NCI-H1436 treated with DMSO at 0.1 percent for 48 hours (cell line): ENCODE measurements at regions not wholly inside any gene's neighbourhood (a gene's known extent, or its start where the extent isn't known, plus 50 kb on each side); places are given as distances from the start of the nearest gene placed in this dataset.

ENCODE experiments used
- DNase-seq: peaks from one replicate; lab custom pipeline; 2025; lab: John Stamatoyannopoulos, UW

DNA sequence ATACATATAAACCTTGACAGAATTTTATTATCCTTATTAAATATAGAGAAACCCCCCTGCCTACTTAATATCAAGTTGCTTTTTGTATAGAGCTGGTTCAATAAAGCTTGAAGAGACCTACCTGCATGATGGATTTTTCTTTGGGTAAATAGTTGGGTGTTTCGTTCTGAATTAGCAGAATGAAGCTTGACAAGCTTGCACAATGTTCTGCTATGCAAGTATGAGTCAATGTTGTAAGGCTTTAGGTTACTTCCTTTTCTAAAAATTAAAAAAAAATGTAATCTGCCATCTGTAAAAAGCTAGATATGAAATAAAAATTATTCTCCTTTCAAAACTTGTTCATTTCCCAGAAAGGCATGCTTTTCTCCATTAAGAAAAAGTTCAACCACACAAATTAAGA is 1662.6 kb upstream of the SEL1L start:
- no peak for DNase-seq

DNA sequence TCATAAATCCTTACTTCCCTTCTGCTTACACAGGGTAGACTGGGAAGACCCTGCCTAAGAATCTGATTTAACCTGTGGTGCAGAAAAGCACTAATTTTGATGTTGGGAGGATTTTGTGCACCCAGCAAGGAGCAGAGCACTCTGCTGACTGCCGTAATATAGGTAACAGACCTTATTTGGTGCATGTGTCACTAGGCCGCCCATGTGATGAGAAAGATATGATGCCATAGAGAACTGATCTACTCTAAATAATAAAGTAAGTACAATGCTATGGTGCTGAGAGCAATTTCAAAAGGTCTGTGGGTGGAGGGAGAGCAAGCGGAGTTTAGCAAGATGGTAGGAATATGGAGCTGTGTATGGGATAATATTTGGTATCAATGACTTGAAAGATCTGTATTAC is 1663.6 kb upstream of the SEL1L start:
- no peak for DNase-seq

DNA sequence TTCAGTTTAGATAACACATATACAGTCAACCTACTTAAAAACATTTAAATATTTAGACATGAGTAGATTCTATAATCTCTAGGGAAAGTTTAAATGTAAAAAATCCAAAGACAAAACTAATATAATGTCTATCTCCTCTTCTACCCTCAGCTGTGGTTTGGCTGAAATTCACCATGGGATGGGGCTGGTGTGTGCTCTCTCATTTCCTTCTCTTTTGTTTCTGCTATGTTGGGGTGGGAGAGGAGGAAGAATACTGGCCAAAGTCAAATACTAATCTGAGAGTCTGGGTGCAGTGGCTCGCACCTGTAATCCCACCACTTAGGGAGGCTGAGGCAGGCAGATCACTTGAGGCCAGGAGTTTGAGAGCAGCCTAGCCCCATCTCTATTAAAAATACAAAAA is 1673.9 kb upstream of the SEL1L start:
- no peak for DNase-seq

DNA sequence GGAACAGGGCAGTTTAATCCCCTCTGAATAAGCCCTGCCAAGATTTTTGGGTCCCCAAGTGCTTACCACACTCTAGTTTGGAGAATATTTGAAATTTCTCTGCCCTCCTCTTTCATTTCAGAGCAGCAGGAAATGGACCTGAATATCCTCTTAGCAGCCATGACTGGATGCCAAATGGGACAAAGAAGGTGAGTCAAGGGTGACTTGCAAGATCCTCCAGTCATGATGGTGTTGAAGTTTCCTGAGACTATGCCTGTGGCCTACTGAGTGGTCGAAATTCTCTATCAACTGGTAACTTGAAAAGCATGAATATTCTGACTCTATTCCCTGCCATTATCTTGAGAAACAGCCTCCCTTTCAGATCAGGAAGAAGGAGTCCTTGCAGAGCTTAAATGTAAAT is 1674.7 kb upstream of the SEL1L start:
- DNase-seq: no peak

DNA sequence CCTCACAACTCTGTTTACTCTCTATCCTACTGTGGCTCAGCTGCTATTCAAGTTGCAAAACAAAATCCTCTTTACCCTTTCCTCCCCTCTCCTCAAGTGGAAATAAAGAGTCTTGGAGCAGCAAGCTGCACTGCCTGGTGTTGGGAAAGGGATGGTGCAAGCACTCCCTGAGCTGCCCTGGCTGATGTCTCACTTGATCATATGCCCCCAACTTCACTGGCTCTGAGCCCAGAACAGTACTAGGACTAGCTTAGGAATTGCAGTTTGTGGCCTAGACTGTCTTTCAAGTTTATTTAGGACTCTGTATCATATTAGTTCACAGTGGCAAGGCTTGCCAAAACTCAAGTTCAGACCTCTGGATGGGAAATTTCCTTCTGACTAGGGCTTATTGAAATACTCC is 1683.8 kb upstream of the SEL1L start:
- DNase-seq: no peak

DNA sequence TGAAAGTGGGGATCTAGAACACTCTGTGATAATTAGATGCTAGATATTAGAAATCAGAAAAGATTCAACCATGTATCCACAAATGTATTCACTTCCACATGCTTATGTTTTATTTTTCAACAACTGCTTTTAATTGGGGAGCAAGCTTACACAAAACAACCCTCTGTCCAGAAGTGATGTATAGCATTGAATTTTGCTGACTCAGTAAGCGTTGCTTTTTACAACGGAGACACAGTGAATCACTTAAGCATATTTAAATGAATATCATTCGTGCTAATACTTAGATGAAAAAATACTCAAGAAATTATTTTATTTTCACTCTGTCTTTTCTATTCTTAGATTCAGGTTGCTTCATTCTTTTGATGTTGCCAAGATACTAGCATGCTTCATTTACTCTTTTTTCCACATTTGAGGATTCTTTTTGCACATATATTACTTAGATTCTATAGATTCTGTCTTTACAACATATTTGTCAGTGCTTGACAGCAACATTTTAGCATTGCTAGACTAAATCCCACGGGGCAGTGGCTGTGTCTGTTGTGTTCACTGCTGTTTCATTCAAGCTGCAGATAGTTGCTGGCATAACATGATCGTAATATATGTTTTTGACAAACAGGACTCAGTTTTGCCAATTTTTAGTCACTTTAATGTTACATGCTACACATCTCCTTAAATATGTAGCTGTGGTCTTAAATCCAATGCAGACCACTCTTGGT is 1714.4 kb upstream of the SEL1L start:
- no peak for DNase-seq

DNA sequence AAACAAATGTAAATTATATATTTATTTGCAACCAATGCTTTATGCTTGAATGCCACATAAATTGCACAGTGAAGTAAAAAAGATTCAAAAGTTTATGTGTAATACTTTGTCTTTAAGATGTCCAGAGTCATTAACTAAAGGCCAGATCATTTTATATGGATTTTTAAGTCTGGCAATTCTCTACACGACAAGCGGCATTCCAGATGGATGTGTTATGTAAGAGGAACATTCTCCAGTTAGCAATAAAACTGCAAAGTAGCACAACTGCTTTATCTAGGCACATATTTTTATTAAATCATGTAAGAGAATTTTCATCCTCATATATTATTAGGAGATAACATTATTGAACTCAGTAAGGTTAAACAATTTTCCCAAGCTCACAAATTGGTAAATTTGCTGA is 1717.7 kb upstream of the SEL1L start:
- no peak for DNase-seq

DNA sequence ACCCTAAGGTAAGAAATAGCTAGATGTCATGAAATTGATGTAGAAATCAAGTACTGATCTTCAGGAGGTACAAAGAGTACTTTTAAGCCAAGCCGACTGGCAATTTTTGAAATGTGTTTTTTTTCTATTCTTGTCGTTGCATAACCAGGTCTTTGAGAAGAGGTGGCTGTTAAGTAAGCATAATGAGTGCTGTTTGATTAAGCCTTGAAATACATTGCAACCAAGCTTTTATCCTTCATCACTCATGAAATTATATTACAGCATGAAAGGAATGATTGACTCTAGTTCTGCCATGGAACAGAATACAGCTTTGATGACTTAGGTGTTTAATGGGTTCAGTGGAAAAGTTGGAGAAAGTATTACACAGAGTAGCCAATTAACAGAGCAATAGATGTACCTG is 1720.2 kb upstream of the SEL1L start:
- DNase-seq: no peak

DNA sequence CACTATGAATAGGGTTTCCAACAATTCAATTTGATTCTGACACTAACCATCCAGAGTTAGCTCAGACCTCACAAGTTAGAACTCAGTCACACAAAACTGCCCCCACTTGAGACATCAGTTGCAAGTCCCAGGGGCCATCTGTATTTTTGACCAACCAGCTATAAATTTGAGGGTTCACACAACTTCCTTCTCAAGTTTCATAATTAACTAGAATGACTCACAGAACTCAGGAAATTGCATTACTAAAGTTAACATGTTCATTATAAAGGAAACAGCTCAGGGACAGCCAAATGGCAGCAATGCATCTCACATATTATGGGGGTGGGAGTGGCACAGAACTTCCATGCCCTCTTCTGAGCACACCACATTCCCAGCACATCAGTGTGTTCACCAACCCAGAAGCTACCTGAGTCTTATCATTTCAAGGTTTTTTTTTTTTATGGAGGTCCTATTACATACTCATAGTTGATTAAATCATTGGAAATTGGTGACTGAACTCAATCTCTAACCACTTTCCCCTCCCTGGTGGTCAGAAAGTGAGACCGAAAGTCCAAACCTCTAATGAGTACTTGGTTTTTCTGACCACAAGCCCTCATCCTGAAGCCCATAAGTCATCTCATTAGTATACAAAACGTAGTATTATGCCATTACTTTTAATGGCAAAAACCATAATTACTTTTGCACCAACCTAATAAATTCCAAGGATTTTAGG is 1721.5 kb upstream of the SEL1L start:
- no peak for DNase-seq

DNA sequence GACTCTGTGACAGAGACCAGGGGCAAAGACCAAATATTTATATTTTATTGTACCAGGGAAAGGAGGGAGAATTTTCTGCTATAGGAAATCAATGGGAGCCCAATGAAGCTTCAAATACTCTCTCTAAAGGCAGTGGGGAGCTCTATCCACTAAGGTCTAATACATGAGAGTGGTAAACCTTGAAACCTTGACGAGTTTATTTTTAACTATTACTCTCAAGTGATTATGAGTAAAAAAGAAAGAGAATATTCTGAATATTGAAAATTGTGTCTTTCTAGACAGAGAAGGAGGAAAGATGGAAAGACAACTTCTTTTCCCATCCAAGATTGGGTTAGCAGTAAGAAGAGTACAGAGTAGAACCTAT is 1722.1 kb upstream of the SEL1L start:
- no peak for DNase-seq

DNA sequence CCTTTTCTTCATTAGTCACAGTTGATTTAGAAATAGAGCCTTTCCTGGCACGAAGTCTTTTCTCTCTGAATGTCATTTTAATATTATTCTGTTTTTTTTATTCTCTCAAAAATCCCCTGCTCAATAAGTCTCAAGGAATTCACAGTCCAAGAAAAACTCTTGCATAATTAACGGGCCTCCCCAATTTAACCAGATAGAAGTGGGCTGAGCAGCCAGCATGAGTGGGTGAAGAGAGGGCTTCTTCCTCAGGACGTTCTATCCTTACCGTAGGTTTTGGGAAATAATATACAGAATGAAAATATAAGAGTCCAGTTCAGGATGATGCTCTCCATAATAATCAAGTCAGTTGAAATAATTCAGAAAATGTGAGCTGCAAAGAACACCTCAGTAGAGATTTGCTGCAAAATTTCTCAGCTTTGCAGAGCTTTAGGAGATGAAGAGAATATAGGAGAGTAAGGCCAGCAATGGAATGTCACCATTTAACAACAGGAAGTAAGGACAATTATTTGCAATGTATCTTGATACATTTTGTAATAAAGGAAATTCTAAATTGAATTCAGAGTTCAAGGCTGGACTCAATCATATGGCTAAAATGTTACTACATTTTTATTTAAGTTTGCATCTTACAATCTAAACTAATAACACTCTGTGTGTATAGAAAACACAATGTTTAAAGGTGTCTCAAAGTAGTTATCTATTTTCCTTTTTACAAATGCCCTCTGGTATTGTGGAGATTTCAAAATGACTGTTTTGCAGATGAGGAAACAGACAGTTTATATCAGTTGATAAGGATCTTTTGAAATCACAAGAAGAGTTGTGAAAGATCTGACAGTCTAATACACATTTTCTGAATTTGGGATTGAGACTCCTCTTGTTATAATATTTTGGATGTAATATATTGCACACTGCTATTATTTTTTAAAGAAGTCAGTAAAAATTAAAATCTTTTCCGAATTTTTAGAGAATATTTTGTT is 1724.1 kb upstream of the SEL1L start:
- DNase-seq: no peak

DNA sequence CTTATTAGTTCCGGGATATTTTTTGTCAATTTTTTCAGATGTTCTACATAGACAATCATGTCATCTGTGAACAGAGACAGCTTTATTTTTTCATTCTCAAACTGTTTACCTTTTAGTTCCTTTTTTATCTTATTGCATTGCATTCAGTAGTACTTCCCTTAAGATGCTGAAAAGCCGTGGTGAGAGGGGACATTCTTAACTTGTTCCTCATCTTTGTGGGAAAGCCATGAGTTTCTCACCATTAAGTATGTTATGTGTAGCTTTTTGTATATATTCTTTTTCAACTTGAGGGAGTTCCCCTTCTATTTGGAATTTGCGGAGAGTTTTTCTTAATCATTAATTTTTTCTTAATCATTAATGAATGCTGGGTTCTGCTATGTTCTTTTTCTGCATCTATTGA is 1727.1 kb upstream of the SEL1L start:
- no peak for DNase-seq

DNA sequence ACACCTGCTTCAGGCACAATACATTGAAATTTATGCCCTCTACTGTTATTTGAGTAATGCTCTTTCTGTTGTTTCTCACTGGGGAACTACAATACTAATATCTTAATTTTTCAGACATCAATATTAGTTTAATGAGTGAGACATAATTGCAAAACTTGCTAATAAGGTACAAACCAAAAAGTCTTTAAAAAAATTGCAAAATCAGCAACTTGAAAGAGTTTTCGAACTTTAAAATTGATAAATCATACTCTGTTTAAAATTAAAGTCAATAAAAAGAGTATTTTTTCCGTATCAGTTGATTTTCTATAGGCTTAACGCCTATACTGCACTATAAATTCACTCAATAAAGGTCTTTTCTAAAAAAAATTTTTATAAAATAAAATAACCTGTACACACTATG is 1735.9 kb upstream of the SEL1L start:
- no peak for DNase-seq

DNA sequence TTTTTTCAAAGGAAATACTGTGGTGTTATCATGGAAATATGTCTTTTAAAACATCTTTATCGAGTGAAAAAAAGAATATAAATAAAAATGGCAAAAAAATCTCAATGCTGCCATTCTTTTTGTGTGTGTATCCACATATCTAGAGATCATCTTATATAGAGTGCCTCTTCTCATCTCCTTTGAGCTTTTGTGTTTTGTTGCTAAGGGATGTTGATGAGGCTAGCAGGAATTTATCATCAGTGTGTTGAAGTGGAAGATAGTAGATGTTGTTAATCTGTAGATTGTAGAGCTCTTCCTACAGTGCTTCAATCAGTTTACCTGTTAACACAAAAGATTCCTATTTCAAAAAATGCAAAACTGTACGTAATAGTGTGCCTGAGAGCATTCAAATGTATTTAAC is 1738.0 kb upstream of the SEL1L start:
- DNase-seq: no peak

DNA sequence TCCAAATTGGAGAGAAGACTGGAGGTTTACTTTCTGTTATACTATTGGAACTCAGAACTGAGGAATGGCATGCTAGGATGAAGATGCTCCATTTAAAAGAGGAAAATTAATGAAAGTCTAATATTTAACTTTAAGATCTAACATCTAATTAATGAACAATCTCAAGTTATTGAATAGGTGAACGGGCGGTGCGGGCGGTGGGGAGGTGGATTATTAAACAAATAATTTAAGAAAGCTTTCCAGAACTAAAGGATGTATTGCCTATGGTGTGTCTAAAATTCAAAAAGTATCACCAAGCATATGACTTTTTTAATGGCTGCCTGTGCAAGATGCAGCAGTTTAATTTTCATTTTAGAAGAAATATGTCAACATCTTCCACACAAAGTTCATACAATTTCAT is 1747.1 kb upstream of the SEL1L start:
- no peak for DNase-seq

DNA sequence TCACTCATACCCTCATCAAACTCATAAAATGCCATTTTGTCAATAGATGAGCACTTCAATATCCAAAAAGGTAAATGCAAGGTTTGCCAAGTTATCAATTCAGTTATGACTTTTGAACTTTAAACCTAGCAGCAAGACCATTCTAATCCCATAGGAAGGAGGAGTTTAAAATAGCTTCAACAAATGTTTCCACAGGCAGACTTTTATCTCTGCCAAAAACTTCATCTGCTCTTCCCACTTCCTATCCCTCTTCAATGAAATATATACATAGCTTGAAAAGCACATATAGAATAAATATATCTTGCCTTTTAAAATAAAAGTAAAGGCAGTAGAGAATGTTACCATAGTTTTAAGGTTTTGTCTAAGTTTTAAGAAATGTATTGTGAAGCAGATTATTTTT is 1749.1 kb upstream of the SEL1L start:
- no peak for DNase-seq

DNA sequence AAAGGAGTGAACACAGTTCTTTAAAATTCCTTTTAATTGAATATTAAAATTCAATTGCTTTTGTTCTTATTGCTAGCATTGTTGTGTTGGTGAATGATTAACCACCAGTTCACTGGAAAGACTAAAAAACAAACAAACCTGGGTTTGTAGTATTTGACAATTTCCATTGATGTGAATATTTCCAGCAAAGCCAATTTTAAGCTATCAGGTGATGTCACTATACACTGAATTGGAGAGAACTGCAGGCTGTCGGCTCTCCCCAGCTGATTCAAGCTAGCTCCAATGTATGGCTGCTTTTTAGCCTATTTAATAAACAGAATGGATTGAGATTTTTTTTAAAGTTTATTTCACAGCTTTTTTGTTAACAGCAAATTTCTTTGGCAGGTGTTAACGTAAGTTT is 1753.6 kb upstream of the SEL1L start:
- DNase-seq: no peak

DNA sequence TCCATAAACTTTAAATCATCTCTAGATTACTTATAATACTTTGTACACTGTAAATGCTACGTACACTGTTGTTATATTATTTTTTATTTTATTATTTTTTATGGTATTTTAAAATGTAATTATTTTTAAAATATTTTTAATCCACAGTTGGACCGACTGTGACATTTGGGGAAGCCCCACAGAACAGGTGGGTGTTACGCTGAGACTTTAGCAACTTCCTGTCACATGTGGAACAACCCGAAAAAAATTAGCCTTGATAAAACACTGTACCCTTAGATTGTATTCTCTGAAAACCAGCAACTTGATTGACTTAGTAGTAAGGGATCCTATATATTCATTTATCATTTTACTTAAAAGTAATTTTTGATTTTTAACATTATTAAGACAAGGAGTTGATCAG is 1755.7 kb upstream of the SEL1L start:
- DNase-seq: no peak

DNA sequence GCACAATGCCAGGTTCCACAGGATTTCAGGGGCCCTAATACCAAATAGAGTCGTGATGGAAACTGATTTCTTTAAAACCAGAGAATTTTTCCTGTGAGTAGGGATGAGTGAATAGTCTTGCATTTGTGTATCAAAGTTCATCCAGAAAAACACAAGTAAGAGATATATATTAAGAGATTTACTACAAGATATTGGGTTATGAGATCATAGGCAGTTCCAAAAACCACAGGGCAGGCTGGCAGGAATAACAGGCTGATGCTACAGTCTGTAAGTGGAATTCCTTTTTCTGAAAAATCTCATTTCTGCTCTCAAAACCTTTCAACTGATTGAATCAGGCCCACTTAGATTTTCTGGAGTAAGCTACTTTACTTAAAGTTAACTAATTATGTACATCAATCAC is 1756.2 kb upstream of the SEL1L start:
- no peak for DNase-seq

DNA sequence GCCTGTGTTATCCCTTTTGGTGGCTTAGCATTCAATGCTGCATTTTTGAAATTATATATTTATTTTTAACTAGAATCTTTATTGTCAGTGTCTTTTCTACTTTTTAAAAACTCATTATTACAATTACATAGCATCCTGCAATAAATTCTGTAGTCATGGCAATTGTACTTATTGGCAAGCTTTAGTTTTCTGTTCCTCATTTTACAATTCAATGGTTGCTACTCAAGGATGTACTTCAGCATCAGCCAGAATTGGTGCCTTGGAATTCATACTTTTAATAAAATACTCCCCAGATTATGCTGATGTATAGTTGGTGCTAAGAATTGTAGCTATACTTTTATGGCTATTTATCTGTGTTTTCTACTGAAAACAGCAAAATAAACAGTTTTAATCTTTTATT is 1756.8 kb upstream of the SEL1L start:
- no peak for DNase-seq

DNA sequence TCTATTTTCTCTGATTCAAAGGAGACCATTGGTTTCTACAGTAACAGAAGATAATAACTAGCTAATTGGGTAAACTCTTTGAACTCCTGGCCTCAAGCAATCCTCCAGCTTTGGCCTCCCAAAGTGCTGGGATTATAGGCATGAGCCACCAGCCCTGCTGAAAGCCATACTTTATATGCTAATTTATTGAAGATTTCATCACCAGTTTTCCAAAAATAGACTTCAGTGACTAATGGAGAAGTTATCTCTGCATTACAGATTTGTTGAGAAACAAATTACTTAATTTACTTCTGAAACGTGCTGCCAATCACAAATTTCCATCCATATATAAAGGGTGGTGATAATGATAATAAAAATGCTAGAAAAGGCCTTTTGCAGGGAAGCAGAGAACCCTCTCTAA is 1758.1 kb upstream of the SEL1L start:
- no peak for DNase-seq

DNA sequence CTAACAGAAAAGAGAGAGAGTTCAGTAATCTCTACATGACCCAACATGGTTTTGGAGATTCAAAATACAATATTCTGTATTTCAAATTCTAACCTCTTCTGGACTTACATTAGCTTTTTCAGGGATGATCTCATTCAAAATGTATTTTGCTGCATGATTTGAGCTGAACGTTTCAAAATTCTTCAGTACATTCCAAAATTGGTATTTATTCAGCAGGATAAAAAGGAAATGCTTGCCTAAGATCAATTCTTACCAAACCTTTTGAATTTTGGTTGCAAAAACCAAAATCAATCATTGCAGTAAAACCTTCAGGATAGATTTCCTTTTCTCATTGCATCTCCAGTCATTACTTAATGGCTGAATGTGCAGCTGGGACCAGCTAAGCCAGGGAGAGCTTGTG is 1761.3 kb upstream of the SEL1L start:
- DNase-seq: no peak

DNA sequence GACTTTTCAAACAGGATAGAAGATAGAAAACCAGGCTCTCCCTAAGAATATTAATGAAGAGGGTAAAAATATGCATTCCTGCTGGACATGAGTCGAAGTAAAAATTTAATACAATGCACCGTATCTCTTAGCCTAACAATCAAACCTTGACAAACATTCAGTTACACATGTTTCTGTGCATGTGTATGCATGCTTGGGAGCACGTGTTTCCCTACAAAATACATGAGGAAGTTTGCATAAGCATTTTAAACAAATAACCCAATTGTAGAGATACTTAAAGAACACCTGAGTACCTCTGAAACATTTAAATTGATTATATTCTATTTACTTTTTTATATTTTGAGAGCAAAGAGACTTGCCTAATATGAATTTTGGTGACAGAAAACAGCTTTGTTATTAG is 1763.7 kb upstream of the SEL1L start:
- no peak for DNase-seq
